Epithelial cell of esophagus (primary cell): ENCODE measurements at regions not wholly inside any gene's neighbourhood (a gene's known extent, or its start where the extent isn't known, plus 50 kb on each side); places are given as distances from the start of the nearest gene placed in this dataset.

Source experiments
- DNase-seq: peaks from one replicate; pipeline ENCODE4 v3.0.0; 2010; ENCODE audit warnings: low read depth
- H3K4me3 ChIP-seq: 2 replicates; pipeline ENCODE4 v1.5.1; 2011; ENCODE audit warnings: mild to moderate bottlenecking, low read length, control low read depth
- TF ChIP-seq, protein P1 (sequence below): IDR thresholded peaks from 2 replicates; pipeline ENCODE4 v1.5.1; 2011; ENCODE audit warnings: low read depth, mild to moderate bottlenecking, low read length, control low read depth, inconsistent platforms; ENCODE audit not compliant: insufficient read depth; ENCODE audit errors: missing control alignments

DNA sequence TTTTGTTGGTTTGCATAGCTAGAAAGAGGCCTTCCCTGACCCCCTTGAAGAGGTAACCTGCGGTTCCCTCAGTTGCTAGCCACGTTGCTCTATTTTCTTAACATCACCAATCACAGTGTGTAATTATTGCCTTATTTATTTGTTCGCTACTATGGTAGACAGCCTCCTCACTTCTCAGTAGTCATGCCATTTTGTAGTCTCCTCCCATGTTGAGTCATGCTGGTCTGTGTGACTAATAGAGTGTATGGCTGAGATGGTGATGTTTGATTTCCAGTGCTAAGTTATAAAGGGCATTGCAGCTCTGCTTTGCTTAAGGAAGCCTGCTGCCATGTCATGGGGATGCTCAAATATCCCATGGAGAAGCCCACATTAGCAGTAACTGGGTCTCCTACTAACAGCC lies 236.6 kb upstream of the CHD6 start:
- TF ChIP-seq, protein P1, sequence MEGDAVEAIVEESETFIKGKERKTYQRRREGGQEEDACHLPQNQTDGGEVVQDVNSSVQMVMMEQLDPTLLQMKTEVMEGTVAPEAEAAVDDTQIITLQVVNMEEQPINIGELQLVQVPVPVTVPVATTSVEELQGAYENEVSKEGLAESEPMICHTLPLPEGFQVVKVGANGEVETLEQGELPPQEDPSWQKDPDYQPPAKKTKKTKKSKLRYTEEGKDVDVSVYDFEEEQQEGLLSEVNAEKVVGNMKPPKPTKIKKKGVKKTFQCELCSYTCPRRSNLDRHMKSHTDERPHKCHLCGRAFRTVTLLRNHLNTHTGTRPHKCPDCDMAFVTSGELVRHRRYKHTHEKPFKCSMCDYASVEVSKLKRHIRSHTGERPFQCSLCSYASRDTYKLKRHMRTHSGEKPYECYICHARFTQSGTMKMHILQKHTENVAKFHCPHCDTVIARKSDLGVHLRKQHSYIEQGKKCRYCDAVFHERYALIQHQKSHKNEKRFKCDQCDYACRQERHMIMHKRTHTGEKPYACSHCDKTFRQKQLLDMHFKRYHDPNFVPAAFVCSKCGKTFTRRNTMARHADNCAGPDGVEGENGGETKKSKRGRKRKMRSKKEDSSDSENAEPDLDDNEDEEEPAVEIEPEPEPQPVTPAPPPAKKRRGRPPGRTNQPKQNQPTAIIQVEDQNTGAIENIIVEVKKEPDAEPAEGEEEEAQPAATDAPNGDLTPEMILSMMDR = no peak
- no peak overlapping the region for H3K4me3 ChIP-seq
- peak; percentile 37 for DNase-seq

DNA sequence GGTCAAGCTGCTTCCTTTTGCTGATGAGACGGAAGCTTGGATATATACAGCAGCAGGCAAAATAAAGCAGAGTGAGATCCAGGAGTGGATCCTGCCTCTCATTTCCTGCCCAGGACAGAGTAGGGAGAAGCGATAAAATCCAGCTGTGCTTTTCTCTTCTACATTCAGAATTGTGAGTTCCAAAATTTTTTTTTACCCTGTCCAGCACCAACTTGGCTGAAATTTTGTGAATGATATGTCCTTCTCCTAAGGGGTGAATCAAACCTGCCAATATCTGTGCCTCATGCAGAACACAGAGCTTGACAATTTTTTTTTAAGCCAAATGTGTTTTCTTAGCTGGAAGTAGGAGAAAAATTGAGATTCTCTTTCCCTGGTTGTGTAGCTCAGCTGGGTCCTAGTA lies 235.6 kb upstream of the CHD6 start:
- TF ChIP-seq, protein P1 = no peak
- H3K4me3 ChIP-seq = no peak overlapping the region
- DNase-seq = no peak

DNA sequence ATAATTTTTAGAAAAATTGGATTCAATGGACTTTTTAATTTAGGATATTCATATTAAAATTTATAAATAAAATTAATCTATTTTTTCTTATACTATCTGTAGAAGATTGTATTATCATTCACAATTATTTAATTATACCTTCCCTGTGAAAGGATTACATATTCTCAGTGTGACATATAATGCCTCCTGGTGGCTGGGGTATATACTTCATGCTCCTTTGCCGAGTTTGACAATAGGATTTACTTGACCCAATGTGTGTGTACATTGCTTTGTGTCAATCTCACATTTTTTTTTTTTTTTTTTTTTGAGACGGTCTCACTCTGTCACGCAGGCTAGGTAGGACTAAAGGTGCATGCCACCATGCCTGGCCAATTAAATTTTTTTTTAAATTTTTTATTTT lies 230.0 kb upstream of the CHD6 start:
- H3K4me3 ChIP-seq = no peak overlapping the region
- no peak for DNase-seq
- TF ChIP-seq, protein P1 = no peak

DNA sequence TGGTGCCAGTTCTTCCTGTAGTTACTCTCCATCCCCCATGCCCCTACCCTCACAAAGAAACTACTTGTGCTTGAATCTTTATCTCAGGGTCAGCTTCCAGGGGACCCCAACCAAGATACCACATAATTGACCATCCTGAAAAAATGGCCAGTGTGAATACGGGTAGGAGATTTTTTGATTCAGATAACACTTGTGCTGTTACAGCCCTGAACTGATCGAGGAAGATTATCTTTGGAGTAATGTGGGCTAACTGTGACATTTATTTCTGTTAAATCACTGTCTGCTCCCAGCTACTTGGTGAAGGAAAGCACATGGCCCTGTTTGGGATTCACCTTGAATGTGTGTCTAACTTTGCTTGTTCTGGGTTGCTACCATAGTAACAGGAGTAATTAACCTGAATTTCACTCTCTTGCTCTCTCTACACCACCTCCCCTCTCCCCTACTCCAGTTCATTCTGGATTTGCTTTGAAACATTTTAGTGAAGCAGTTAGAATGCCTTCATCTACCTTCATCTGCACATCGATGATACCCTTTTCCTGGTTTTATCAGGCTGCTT lies 219.6 kb upstream of the CHD6 start:
- no peak overlapping the region for H3K4me3 ChIP-seq
- TF ChIP-seq, protein P1 = no peak
- no peak for DNase-seq

DNA sequence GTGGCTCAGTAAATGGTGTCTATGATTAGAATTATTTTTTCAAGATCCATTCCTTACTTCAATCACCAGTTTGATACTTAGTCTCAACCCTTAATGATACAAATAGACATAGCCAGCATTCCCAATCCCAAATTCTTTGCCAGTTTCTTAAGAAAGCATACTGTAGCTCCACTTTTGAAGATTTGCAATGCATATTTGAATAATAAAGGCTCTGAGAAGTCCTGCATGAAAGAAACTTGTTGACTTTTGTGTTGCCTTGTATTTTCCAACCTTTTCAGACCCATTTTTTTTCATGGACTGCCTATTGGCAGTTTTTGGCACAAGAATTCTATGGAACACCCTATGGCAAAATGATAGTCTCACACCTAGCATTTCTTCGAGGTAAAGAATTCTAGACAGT lies 215.6 kb upstream of the CHD6 start:
- TF ChIP-seq, protein P1 = no peak
- no peak for DNase-seq
- no peak overlapping the region for H3K4me3 ChIP-seq

DNA sequence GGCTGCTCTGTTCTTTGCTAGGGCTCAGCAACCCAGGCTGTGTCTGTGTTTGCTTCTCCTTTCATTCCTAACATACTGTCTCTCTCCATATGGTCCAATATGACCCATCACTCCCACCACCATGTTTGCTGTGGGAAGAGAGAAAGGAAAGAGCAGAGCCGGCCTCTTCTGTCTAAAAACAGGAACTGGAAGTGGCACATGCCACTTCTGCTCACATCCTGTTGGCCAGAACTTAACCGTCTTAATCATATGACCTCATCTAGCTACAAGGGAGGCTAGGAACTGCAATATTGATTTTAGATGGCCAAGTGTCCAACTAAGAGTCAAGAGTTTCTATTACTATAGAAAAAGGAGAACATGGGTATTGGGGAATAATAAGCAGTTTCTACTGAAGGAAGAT lies 212.5 kb upstream of the CHD6 start:
- TF ChIP-seq, protein P1 = no peak
- DNase-seq = no peak

DNA sequence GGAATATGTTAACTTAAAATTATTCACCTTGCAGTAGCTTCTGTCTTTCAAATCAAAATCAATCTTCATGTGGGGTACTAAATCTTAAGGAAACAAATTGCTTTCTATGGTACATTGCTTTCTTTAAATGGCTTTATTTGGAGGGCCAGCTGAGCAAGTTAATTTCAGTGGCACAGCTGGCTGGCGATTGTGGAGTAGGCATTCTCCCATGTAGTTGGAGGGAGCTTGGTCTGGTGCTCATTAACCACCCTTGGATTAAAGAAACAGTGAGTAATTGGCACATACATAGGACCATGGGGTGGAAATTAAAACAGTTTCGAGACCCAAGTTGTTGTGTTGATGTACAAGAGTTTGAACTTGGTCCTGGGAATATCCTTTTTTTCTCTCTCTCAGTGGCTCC lies 201.3 kb upstream of the CHD6 start:
- TF ChIP-seq, protein P1 = no peak
- H3K4me3 ChIP-seq = no peak overlapping the region
- no peak for DNase-seq

More for the DNA sequence above, 212.5 kb upstream of the CHD6 start:
- H3K4me3 ChIP-seq = no peak overlapping the region
